ENCODE measurements at regions not wholly inside any gene's neighbourhood (a gene's known extent, or its start where the extent isn't known, plus 50 kb on each side); places are given as distances from the start of the nearest gene placed in this dataset.

DNA sequence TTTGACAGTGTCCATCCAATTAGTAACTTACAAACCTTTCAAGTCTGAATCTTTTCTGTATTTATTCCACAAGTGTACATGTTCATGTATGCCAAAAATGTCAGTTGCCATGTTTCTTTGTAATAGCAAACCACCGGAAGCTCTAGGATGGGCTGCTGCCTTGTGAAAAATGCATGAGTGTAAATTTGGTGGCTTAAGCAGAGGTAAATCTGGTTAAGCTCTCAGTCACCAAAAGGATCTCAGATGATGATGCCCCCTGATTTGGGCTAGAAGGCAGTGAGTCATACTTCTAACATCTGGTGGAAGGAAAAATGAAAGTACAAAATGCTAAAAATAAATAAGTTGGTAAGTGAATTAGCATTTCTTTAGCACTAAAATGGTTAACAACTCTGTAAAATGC is 567.5 kb downstream of the ELAVL2 start:
- no peak for TF ChIP-seq CTCF (IDR thresholded peaks at IDR 0.05; ENCODE audit: insufficient read depth, low read length, poor library complexity, severe bottlenecking)
- no peak for TF ChIP-seq EZH2phosphoT487 (conservative IDR thresholded peaks at IDR 0.05; ENCODE audit: low read length)

Data from SU-DHL-6 (cell line).